SK-N-SH (cell line): ENCODE measurements at regions not wholly inside any gene's neighbourhood (a gene's known extent, or its start where the extent isn't known, plus 50 kb on each side); places are given as distances from the start of the nearest gene placed in this dataset.

Experiments used
- CTCF ChIA-PET: fragments of 300-600, 350-600 bp; formaldehyde crosslinking; extraction: SDS; loops from one replicate; lab custom pipeline; 2021; lab: Yijun Ruan, JAX
- POLR2A ChIA-PET: fragments of 350-600 bp; sonication (Branson Sonifier 250); formaldehyde crosslinking; extraction: SDS; loops from one replicate; lab custom pipeline; 2020; ENCODE audit warnings: antibody characterized with exemption, inconsistent platforms; lab: Yijun Ruan, JAX
- DNase-seq: peaks from one replicate; pipeline ENCODE4 v3.0.0; 2012
- H2AFZ ChIP-seq: fragments of 200-600 bp; sonication (generic); 2 replicates; pipeline ENCODE4 v1.8.1; 2016; ENCODE audit warnings: antibody characterized with exemption, mild to moderate bottlenecking, low read depth
- H3F3A ChIP-seq: fragments of 200-600 bp; sonication (generic); replicated peaks from 2 replicates; pipeline ENCODE3; 2016; ENCODE audit warnings: antibody characterized with exemption, mild to moderate bottlenecking; ENCODE audit not compliant: insufficient read depth
- H3K27ac ChIP-seq, 2 experiments: fragments of 200-500 bp in 1 of 2; fragments of 200-600 bp in 1 of 2; sonication (Bioruptor generic) in 1 of 2; sonication (generic), shearing (Covaris generic) in 1 of 2; 2 replicates each; pipeline versions ENCODE4 v1.5.1 to v1.6.1; 2014 to 2016; ENCODE audit warnings: low read depth in 2 of 2, inconsistent platforms in 1 of 2, low read length in 1 of 2, mild to moderate bottlenecking in 1 of 2, mixed read lengths in 1 of 2
- H3K27me3 ChIP-seq: fragments of 200-600 bp; sonication (generic), shearing (Covaris generic); 2 replicates; pipeline ENCODE4 v1.6.1; 2016; ENCODE audit warnings: mixed run types; ENCODE audit not compliant: insufficient read depth
- H3K36me3 ChIP-seq, 2 experiments: fragments of 200-500 bp in 1 of 2; fragments of 200-600 bp in 1 of 2; sonication (Bioruptor generic) in 1 of 2; sonication (generic) in 1 of 2; replicated peaks in 1 of 2; 2 replicates each; pipeline versions ENCODE3 to v1.5.1; 2014 to 2016; ENCODE audit warnings: low read length in 1 of 2, mild to moderate bottlenecking in 1 of 2; ENCODE audit not compliant: insufficient read depth in 2 of 2, control insufficient read depth in 1 of 2
- H3K4me1 ChIP-seq, 2 experiments: fragments of 200-500 bp in 1 of 2; fragments of 200-600 bp in 1 of 2; sonication (Bioruptor generic) in 1 of 2; sonication (generic), shearing (Covaris generic) in 1 of 2; 2 replicates each; pipeline versions ENCODE4 v1.5.1 to v1.6.1; 2014 to 2016; ENCODE audit warnings: low read depth in 1 of 2, low read length in 1 of 2, mixed run types in 1 of 2; ENCODE audit not compliant: insufficient read depth in 2 of 2, control insufficient read depth in 1 of 2
- H3K4me2 ChIP-seq: fragments of 200-600 bp; sonication (generic), shearing (Covaris generic); 2 replicates; pipeline ENCODE4 v1.6.1; 2017; ENCODE audit warnings: mixed run types
- H3K4me3 ChIP-seq, 2 experiments: fragments of 200-500 bp in 1 of 2; fragments of 200-600 bp in 1 of 2; sonication (Bioruptor generic) in 1 of 2; sonication (generic), shearing (Covaris generic) in 1 of 2; 2 replicates each; pipeline versions ENCODE4 v1.5.1 to v1.8.1; 2014 to 2016; ENCODE audit warnings: low read depth in 2 of 2, inconsistent platforms in 1 of 2, low read length in 1 of 2, mild to moderate bottlenecking in 1 of 2, mixed read lengths in 1 of 2, moderate library complexity in 1 of 2
- H3K79me2 ChIP-seq: fragments of 200-600 bp; sonication (generic); 2 replicates; pipeline ENCODE4 v1.8.1; 2017; ENCODE audit warnings: mild to moderate bottlenecking; ENCODE audit not compliant: insufficient read depth
- H3K9ac ChIP-seq: fragments of 200-600 bp; sonication (generic); 2 replicates; pipeline ENCODE4 v1.6.1; 2017; ENCODE audit warnings: mixed run types
- H3K9me2 ChIP-seq: fragments of 200-600 bp; sonication (generic); 2 replicates; pipeline ENCODE4 v1.6.1; 2017; ENCODE audit warnings: mixed run types
- H3K9me3 ChIP-seq: fragments of 200-600 bp; sonication (generic); 2 replicates; pipeline ENCODE4 v1.6.1; 2017; ENCODE audit warnings: mixed run types, mild to moderate bottlenecking, moderate library complexity
- H4K20me1 ChIP-seq: fragments of 200-600 bp; sonication (generic); 2 replicates; pipeline ENCODE4 v1.6.1; 2017; ENCODE audit warnings: mild to moderate bottlenecking, mixed run types; ENCODE audit not compliant: insufficient read depth
- CHD2 ChIP-seq: fragments of 150-350 bp; IDR thresholded peaks from 2 replicates; pipeline ENCODE4 v1.6.1; 2018; ENCODE audit warnings: low read length; ENCODE audit not compliant: partially characterized antibody
- CTCF ChIP-seq: fragments of 200-600 bp; sonication (generic); IDR thresholded peaks from 2 replicates; pipeline ENCODE4 v1.6.1; 2017; ENCODE audit warnings: antibody characterized with exemption, mild to moderate bottlenecking, moderate library complexity
- EP300 ChIP-seq, 2 experiments: IDR thresholded peaks; 2 replicates each; pipeline versions ENCODE4 v1.4.0 to v1.6.1; 2012; ENCODE audit warnings: borderline replicate concordance in 1 of 2, low read depth in 1 of 2, low read length in 1 of 2
- EZH2phosphoT487 ChIP-seq: fragments of 200-600 bp; sonication (generic); IDR thresholded peaks from 2 replicates; pipeline ENCODE4 v1.6.1; 2017; ENCODE audit warnings: low read depth, mixed run types, mild to moderate bottlenecking, antibody characterized with exemption, moderate library complexity, borderline replicate concordance
- FOSL2 ChIP-seq: IDR thresholded peaks from 2 replicates; pipeline ENCODE4 v1.4.0; 2012; ENCODE audit warnings: low read depth, mild to moderate bottlenecking, moderate library complexity, borderline replicate concordance
- FOXM1 ChIP-seq: IDR thresholded peaks from 2 replicates; pipeline ENCODE4 v1.4.0; 2012; ENCODE audit warnings: low read depth, mild to moderate bottlenecking
- GATA2 ChIP-seq: sonication (generic); formaldehyde crosslinking; IDR thresholded peaks from 2 replicates; pipeline ENCODE4 v1.5.0; 2020; ENCODE audit warnings: mild to moderate bottlenecking, missing genetic modification reagents
- IRF3 ChIP-seq: fragments of 150-350 bp; IDR thresholded peaks from 2 replicates; pipeline ENCODE4 v1.6.1; 2016; ENCODE audit warnings: mild to moderate bottlenecking, low read depth, low read length
- JUND ChIP-seq: IDR thresholded peaks from 2 replicates; pipeline ENCODE4 v1.4.0; 2012
- MEF2A ChIP-seq: IDR thresholded peaks from 2 replicates; pipeline ENCODE4 v1.4.0; 2012; ENCODE audit warnings: low read depth, borderline replicate concordance
- NRF1 ChIP-seq: IDR thresholded peaks from 2 replicates; pipeline ENCODE4 v1.6.1; 2012; ENCODE audit warnings: low read depth, mild to moderate bottlenecking, low read length
- PBX3 ChIP-seq: IDR thresholded peaks from 2 replicates; pipeline ENCODE4; 2012
- REST ChIP-seq: IDR thresholded peaks from 2 replicates; pipeline ENCODE4 v1.6.1; 2012; ENCODE audit warnings: mild to moderate bottlenecking, low read depth, low read length, moderate library complexity
- RFX5 ChIP-seq: IDR thresholded peaks from 2 replicates; pipeline ENCODE4 v1.6.1; 2012; ENCODE audit warnings: mild to moderate bottlenecking, improper control_type of control experiment, low read length
- RXRA ChIP-seq: IDR thresholded peaks from 2 replicates; pipeline ENCODE4 v1.4.0; 2012; ENCODE audit warnings: low read depth, mild to moderate bottlenecking, borderline replicate concordance
- TAF1 ChIP-seq: IDR thresholded peaks from 2 replicates; pipeline ENCODE4 v1.6.1; 2012; ENCODE audit warnings: low read depth, mild to moderate bottlenecking, low read length, moderate library complexity, borderline replicate concordance
- TCF12 ChIP-seq: IDR thresholded peaks from 2 replicates; pipeline ENCODE4 v1.4.0; 2012
- TEAD4 ChIP-seq: IDR thresholded peaks from 2 replicates; pipeline ENCODE4 v1.4.0; 2012; ENCODE audit warnings: mild to moderate bottlenecking, borderline replicate concordance; ENCODE audit not compliant: insufficient read depth
- USF1 ChIP-seq: IDR thresholded peaks from 2 replicates; pipeline ENCODE4 v1.4.0; 2012; ENCODE audit warnings: low read depth, borderline replicate concordance
- YY1 ChIP-seq: IDR thresholded peaks from 2 replicates; pipeline ENCODE4 v1.4.0; 2012; ENCODE audit warnings: low read depth, mild to moderate bottlenecking
- WGBS: methylation state at CpG from one replicate; pipeline ENCODE4 v1.1.6; 2017; ENCODE audit warnings: low lambda C conversion rate; 5-methylcytosine and 5-hydroxymethylcytosine counted together

GRCh38 chr1:55594701-55595100 lies 379.5 kb upstream of the USP24 start:
- Histone ChIP-seq H3K79me2 (no peaks in the 10 kb centered on the region), H4K20me1 (no peaks in the 10 kb centered on the region), H3K9me2 (no peaks in the 10 kb centered on the region; the same call in 1 of the 2 replicates), H3K4me1 (no peaks in the 10 kb centered on the region), H3K4me3 (no peak overlapping the region), H3K27ac (no peak overlapping the region), H3K36me3 (no peaks in the 10 kb centered on the region), H3K9me3 (peaks cover 4% of the 10 kb centered on the region; the same call in 1 of the 2 replicates), H3K4me2 (no peak overlapping the region), H3K27me3 (no peaks in the 10 kb centered on the region), H2AFZ (no peak overlapping the region), H3K9ac (no peak overlapping the region), H3F3A (no peaks in the 10 kb centered on the region)
- DNase-seq, result no peak
- 83% methylated on average over 4 of the region's 4 CpGs for WGBS
- CTCF ChIA-PET, result interaction anchor here (0.6 to 0.7 kb wide), 2 partner anchors 35 to 268 kb away, joined by 3 read pairs; no protein-coding TSS in a partner anchor
- TF ChIP-seq TAF1, result no peak
- no peak for TF ChIP-seq YY1
- TF ChIP-seq NRF1, result no peak
- TF ChIP-seq TEAD4, result no peak
- no peak for TF ChIP-seq PBX3
- TF ChIP-seq EZH2phosphoT487, result no peak
- no peak for TF ChIP-seq CHD2
- TF ChIP-seq CTCF, result no peak
- no peak for TF ChIP-seq TCF12
- TF ChIP-seq USF1, result no peak
- TF ChIP-seq JUND, result no peak
- no peak for TF ChIP-seq FOXM1
- no peak for TF ChIP-seq FOSL2
- TF ChIP-seq EP300 (IDR thresholded peaks at IDR 0.05; ENCODE audit: borderline replicate concordance in 1 of 2, low read depth in 1 of 2, low read length in 1 of 2), result no peak
- TF ChIP-seq REST, result no peak
- TF ChIP-seq MEF2A, result no peak
- no peak for TF ChIP-seq RFX5
- TF ChIP-seq IRF3, result no peak
- no peak for TF ChIP-seq RXRA
- no peak for TF ChIP-seq GATA2 (CRISPR knock-in tag)
- POLR2A ChIA-PET, result no interaction called here
